HG03565 (cell line): ENCODE measurements at regions not wholly inside any gene's neighbourhood (a gene's known extent, or its start where the extent isn't known, plus 50 kb on each side); places are given as distances from the start of the nearest gene placed in this dataset.
"Not testable (repeated sequence)": the region's sequence is repeated elsewhere in the genome, so short reads cannot be mapped to it uniquely, and the experiment has no call there.

ENCODE experiments used
- ATAC-seq: cut with Tn5 transposase; IDR thresholded peaks from one replicate; pipeline ENCODE4 v1.9.1; 2021; ENCODE audit warnings: mild to moderate bottlenecking, moderate library complexity; ENCODE audit not compliant: unreplicated experiment

- no peak for ATAC-seq
Observed at GRCh38 chr6:93183531-93183972, 235.8 kb downstream of the EPHA7 start.

DNA sequence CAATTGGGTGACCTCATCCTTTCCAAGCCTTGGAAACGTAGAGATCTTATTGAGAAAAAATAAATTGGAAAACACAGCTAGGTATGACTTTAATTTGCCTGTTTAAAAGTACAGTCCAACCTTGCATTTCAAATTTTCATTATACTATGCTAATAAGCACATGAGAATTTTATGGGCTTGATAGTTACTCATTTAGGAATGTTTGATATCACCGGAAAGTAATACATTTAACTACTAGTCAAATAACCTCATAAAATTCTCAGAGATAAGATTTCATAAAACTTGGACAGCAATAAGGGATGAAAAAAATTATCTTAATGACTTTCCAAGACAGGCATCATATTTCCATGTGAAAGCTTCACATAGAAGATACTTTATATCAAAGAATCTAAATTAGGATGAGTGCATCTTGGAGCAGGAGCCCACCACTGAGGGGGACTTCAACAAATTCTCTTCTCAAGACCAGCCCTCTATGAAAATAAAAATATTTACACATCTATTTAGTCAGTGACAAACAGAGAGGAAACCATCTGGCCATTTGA is 236.3 kb downstream of the EPHA7 start:
- no peak for ATAC-seq

- no peak for ATAC-seq
Observed at GRCh38 chr6:93177918-93178317, 241.4 kb downstream of the EPHA7 start.

DNA sequence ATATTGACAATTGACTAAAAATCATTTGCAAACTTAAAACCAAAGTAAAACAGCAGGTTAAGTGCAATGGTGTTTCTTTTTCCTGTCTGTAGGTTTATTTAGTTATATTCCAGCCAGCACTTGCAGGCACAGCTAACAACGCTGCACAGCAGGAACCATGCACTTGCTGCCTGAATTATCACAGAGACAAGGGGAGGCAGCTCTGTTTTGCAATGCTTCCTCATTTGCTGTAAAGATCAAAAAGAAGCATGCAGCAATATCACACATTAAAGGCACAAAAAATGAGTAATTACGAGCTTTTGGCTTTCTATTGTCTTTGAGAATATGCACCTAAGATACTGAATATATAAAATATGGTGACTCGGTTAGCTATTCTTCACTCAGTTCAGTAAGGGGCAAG is 241.9 kb downstream of the EPHA7 start:
- ATAC-seq = no peak

DNA sequence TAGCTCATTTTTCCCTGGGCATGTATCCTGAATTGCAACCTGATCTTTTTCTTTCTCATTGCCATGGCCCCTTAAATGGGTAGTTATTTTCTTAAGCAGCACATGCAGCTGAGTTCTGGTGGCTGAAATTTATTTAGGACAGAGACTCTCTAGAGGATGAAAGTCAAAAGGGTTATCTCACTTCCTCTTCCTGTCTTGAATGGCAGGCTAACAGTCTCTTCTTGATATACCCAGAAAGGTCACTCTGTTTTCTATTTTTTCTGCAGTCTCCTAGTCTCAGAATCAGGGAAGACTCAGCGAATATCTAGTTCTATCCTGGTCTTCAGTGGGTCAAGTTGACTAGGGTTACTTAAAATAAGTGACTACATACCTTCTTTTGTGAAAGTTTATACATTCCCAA is 243.3 kb downstream of the EPHA7 start:
- ATAC-seq = peak; percentile 96

- ATAC-seq = not testable (repeated sequence)
Observed at GRCh38 chr6:93173573-93173972, 245.8 kb downstream of the EPHA7 start.

- no peak for ATAC-seq
Observed at GRCh38 chr6:93165850-93166430, 253.4 kb downstream of the EPHA7 start.

DNA sequence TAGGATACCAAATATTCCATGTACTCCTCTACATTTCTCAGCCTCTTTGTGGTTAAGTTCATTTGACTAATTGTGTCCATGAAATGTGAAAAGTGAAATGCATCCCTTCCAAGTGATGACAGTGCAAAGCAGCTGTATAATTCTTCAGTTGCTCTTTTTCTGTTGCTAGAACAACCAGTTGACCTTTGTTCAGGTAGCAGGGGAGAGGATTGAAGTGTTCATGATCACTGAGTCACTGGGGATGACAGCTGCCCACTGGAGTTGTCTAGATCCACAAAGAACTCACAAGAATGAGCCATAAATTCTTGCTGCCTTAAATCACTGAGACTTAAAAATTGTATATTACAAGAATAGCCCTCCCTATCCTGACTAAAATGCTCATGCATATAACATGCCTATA is 254.6 kb downstream of the EPHA7 start:
- ATAC-seq = no peak

DNA sequence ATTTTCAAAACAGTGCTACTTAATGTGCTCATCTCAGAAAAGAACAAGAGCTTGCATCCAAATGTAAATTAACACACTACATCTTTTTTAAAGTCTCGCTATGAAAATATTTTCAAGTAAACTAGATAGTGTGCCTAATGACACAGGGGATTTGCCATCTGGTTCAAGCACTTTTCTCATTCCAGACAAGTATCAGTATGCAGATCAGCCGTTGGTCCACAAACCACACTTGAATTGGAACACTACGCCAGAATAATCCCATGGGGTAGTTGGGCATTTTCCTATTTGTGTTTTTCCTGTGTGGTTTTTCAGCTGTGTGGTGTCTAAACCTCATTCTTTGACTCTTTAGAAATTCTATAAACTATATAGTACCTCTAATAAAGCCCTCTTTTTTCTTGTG is 256.2 kb downstream of the EPHA7 start:
- no peak for ATAC-seq

- peak; percentile 89 for ATAC-seq
Observed at GRCh38 chr6:93139408-93140081, 279.8 kb downstream of the EPHA7 start.

- ATAC-seq = no peak
Observed at GRCh38 chr6:93136111-93136510, 283.2 kb downstream of the EPHA7 start.

GRCh38 chr6:93124006-93124632 is 295.2 kb downstream of the EPHA7 start:
- no peak for ATAC-seq

GRCh38 chr6:93123585-93123984 is 295.8 kb downstream of the EPHA7 start:
- no peak for ATAC-seq

GRCh38 chr6:93120154-93120742 is 299.1 kb downstream of the EPHA7 start:
- no peak for ATAC-seq

GRCh38 chr6:93105907-93106306 is 313.5 kb downstream of the EPHA7 start:
- ATAC-seq = no peak

DNA sequence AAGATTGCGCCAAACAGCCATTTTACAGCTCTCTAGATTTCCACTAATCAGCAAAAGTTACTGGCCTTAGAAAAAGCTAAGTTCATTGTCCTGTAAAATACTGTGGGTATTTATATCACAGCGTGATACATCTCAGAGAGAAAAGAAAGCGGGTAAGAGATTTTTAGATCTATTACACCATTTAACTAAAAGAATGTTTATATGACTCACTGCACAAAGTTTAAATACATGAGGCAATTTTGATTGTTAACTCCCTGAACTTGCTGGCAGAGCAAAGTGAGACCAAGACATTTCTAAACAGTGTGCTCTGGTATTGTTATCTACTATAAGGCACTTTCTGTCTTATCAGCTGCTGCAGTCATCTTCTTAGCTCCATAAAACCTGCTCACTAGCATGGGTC is 314.3 kb downstream of the EPHA7 start:
- ATAC-seq = no peak

- no peak for ATAC-seq
Observed at GRCh38 chr6:93104195-93104817, 315.1 kb downstream of the EPHA7 start.

DNA sequence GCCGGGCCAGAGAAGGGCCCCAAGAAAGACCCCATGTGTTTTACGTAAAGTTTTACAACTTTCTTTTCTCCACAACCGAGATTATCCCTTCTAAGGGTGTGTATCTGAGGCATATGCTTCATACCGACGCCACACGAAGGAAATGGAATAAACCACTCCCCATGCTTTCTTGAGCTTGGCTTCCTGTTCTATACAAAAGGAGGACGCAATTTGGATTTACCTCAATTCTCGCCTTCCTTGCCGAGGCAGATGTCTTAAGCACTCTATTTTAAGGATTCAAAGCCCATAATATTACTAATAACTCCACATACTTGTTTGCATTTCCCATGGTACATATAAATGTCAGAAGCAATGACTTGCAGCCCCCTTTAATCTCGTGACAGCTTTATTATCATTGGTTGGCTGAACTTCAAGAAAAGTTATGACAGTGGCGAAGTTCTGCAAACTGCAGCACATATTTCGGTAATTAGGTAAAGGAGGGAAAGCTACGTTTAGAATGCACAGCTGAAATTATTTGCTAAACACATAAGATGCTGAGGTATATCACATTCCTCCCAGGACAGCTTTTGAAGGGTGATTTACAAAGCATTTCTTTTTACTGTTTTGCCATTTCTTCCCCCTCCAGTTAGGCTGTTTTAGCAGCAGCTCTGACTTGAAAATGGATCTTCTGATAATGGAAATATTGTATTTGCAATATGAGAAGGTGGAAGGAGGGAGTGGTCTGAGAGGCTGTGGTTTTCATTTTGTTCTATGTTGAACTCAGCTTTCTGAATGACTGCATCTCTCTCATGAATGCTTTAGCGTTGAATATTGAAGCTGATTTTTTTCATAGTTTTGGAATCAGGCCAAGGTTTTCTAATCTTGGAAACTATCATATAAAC is 330.5 kb downstream of the EPHA7 start:
- no peak for ATAC-seq

DNA sequence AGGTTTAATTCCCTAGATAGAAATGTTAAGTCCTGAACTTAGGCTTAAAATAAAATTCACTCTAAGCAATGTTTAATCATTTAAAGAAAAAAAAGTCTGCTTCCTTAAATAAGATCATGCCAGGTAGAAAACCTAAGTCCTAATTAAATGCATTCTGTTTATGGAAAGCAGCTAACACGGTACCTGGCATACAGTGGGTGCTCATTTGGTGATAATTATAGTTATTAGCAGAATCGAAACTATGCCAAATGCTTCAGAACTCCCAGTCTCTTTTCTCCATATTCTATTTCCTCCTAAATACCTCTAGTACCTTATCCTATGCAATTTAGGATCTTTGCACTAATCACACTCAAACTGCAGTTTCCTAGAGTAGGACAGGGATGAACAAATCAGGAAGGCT is 331.8 kb downstream of the EPHA7 start:
- no peak for ATAC-seq

DNA sequence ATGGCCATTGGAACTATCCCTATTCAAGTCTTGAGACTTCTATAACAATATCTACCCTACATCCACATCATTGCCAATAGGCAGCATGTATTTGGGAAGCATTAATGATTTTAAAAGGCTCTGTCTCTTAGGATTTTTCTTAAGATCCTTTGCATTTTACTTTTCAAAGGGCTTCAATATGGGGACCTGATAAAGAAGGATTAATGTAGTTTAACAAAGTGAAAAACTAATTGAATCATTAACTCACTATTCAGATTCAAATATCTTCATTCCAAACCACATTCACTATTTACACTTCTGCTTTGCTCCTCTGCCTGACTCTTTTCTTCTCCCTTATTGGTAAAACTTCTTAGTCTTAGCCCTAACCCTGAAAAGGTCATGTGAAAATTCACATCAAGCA is 333.0 kb downstream of the EPHA7 start:
- no peak for ATAC-seq
